ENCODE measurements at regions not wholly inside any gene's neighbourhood (a gene's known extent, or its start where the extent isn't known, plus 50 kb on each side); places are given as distances from the start of the nearest gene placed in this dataset.

GRCh38 chr4:100082852-100083251, 107.4 kb downstream of the DDIT4L start:
- H3K79me2 ChIP-seq (replicated peaks; ENCODE audit: insufficient read depth), result no peaks in the 10 kb centered on the region
- H2AFZ ChIP-seq, result no peak overlapping the region
- no peak overlapping the region for H3K4me2 ChIP-seq
- H3K9me3 Mint-ChIP-seq, result peaks cover 26% of the 10 kb centered on the region; the same call in 2 of the 3 replicates
- H3K4me1 ChIP-seq (ENCODE audit: insufficient read depth), result peaks cover 6% of the 10 kb centered on the region; the same call in 1 of the 2 replicates
- DNase-seq (ENCODE audit: low spot score), result no peak
- peaks cover 4% of the 10 kb centered on the region for H3K27me3 Mint-ChIP-seq (ENCODE audit: insufficient read depth, low read depth, poor library complexity)
- H3K9me2 ChIP-seq (ENCODE audit: insufficient read depth), result peaks cover 7% of the 10 kb centered on the region; the same call in 1 of the 2 replicates
- TF ChIP-seq ZNF114 (CRISPR knock-in tag; IDR thresholded peaks at IDR 0.05) (no peak), ZNF462 (CRISPR knock-in tag; IDR thresholded peaks at IDR 0.05) (no peak), STAT1 (IDR thresholded peaks at IDR 0.05; ENCODE audit: unreplicated experiment) (no peak), ZNF331 (CRISPR knock-in tag; IDR thresholded peaks at IDR 0.05; ENCODE audit: low read depth) (no peak), POLR2AphosphoS5 (IDR thresholded peaks at IDR 0.05; ENCODE audit: low read depth) (no peak), ETS1 (IDR thresholded peaks at IDR 0.05) (no peak)
- peaks cover 14% of the 10 kb centered on the region for H3K4me1 Mint-ChIP-seq
- no peaks in the 10 kb centered on the region for H3F3A ChIP-seq (replicated peaks; ENCODE audit: low read depth)
- no peak overlapping the region for H3K4me3 Mint-ChIP-seq
- no peaks in the 10 kb centered on the region for H3K36me3 ChIP-seq (ENCODE audit: insufficient read depth)
- no peak overlapping the region for H3K27ac ChIP-seq (ENCODE audit: low read depth)
- H4K20me1 ChIP-seq (replicated peaks; ENCODE audit: insufficient read depth), result no peaks in the 10 kb centered on the region
- no peaks in the 10 kb centered on the region for H3K27me3 ChIP-seq (ENCODE audit: insufficient read depth)
- no peak for ATAC-seq
- H3K36me3 Mint-ChIP-seq (ENCODE audit: low read depth), result peaks cover 25% of the 10 kb centered on the region
- no peak overlapping the region for H3K4me3 ChIP-seq
- H3K27ac Mint-ChIP-seq, result no peak overlapping the region

Data from GM23338 (cell line).